ENCODE measurements at regions not wholly inside any gene's neighbourhood (a gene's known extent, or its start where the extent isn't known, plus 50 kb on each side); places are given as distances from the start of the nearest gene placed in this dataset.

- no peak for TF ChIP-seq CTCF (IDR thresholded peaks at IDR 0.05)
Measured at GRCh38 chr6:160851031-160851430, 140.5 kb upstream of the MAP3K4 start.

- no peak for TF ChIP-seq CTCF (IDR thresholded peaks at IDR 0.05)
Measured at GRCh38 chr6:160853946-160854345, 137.6 kb upstream of the MAP3K4 start.

- no peak for TF ChIP-seq CTCF (IDR thresholded peaks at IDR 0.05)
Measured at GRCh38 chr6:160858886-160859285, 132.7 kb upstream of the MAP3K4 start.

GRCh38 chr6:160859822-160860221, 131.7 kb upstream of the MAP3K4 start:
- no peak for TF ChIP-seq CTCF (IDR thresholded peaks at IDR 0.05)

DNA sequence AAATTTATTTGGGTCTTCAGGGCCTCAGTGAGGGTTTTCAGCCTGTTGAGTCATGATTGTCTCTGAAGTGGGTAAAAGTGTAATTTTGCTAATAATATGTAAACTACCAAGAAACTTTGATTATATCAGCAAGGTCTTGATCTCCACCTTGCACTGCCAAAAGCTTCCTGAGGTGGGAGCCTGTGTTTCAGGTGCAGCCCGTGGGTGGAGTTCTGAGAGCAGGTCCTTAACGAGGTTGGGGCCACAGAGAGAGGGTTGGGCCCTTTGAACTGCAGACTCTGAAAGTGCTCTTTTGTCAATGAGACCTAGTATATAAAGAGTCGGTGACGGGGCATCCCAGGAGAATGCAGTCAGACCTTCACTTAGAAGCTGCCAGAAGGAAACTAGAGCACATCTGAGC, 129.7 kb upstream of the MAP3K4 start:
- no peak for TF ChIP-seq CTCF (IDR thresholded peaks at IDR 0.05)

GRCh38 chr6:160863782-160864181, 127.8 kb upstream of the MAP3K4 start:
- no peak for TF ChIP-seq CTCF (IDR thresholded peaks at IDR 0.05)

DNA sequence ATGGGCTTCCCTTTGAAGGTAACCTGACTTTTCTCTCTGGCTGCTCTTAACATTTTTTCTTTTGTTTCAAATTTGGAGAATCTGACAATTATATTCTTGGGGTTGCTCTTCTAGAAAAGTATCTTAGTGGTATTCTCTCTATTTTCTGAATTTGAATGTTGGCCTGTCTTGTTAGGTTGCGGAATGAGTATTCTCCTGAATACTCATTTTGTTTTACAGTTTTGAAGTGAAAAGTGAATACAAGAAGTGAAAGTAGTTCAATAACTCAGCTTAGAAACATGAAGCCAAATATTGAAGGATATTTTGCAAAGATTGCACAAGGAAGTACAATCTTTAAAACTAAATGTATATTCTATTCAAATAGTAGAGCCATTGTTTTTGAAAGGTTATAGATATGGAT, 120.2 kb upstream of the MAP3K4 start:
- TF ChIP-seq CTCF (IDR thresholded peaks at IDR 0.05), result no peak

DNA sequence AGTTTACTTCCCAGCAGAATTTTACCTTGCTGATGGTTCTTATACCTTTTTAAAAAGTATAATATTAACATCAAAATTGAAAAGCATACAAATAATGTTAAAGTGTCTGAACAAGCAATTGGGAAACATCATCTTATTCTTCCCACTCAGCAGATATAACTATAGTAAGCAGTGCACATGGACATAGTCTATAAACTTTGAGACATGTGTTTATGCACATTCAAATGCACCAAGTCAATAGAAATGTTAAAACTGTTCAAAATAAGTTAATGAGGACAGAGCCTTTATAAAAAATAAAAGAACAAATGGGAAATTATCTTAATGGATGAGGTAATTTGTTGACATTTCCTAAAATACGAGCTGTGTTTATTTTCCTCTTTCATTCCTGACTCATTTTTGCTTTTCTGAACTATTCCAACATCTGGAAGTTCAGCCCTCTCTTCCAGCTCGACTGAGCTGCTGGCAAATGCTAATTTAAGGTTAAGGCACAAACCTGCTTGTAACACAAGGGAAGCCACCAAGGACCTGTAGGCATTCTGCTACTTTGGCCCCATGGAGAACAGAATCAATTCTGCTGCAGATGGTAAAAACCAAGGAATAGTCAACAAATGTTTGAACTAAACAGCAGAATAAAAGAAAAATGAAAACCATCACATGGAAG, 110.3 kb upstream of the MAP3K4 start:
- TF ChIP-seq CTCF (IDR thresholded peaks at IDR 0.05), result no peak
